ENCODE measurements at regions not wholly inside any gene's neighbourhood (a gene's known extent, or its start where the extent isn't known, plus 50 kb on each side); places are given as distances from the start of the nearest gene placed in this dataset.

- WGBS, 2 experiments (ENCODE audit: extremely low coverage in 2 of 2, insufficient read length in 1 of 2), result no CpG with 5 or more reads among the region's 1 CpG
- no TSS peak for BruUV-seq (replicated peaks)
- dilution Hi-C loops (cut with HindIII; ENCODE audit: low sequenced_read_pairs, unreplicated experiment), result no loop called here
Observed at GRCh38 chr2:78420132-78420531, 605.4 kb upstream of the REG3G start.

More at GRCh38 chr2:78420132-78420531, 605.4 kb upstream of the REG3G start:
- Histone ChIP-seq H3K4me3 (ENCODE audit: insufficient read depth, low read depth, low read length) (no peak overlapping the region), H2AFZ (replicated peaks; ENCODE audit: low read length, poor library complexity) (no peak overlapping the region), H3K36me3 (ENCODE audit: control insufficient read depth, insufficient read depth, low read length) (no peaks in the 10 kb centered on the region), H3K4ac (ENCODE audit: low read depth, low read length) (no peak overlapping the region), H2AK9ac (replicated peaks; ENCODE audit: low read depth, low read length, poor library complexity) (no peak overlapping the region), H4K20me1 (ENCODE audit: insufficient read depth, low read length) (no peaks in the 10 kb centered on the region), H2AK5ac (ENCODE audit: low read depth, low read length) (no peak overlapping the region), H3K9me3 (ENCODE audit: control insufficient read depth, insufficient read depth, low read length) (peaks cover 2% of the 10 kb centered on the region; the same call in 1 of the 2 replicates), H3K4me1 (ENCODE audit: control insufficient read depth, insufficient read depth, low read length) (no peaks in the 10 kb centered on the region), H3K14ac (replicated peaks; ENCODE audit: low read depth, low read length) (no peak overlapping the region), H3K27ac (ENCODE audit: insufficient read depth, low read length) (no peak overlapping the region), H3K27me3 (ENCODE audit: control insufficient read depth, insufficient read depth, low read length) (no peaks in the 10 kb centered on the region), H4K5ac (ENCODE audit: low read depth, low read length) (no peak overlapping the region), H3K79me1 (ENCODE audit: low read depth in 1 of 2, low read length in 2 of 2) (no peaks in the 10 kb centered on the region), H3K9me1 (ENCODE audit: insufficient read depth, low read length) (no peaks in the 10 kb centered on the region), H3K23ac (ENCODE audit: low read depth, low read length) (no peak overlapping the region), H3K4me2 (ENCODE audit: low read depth, low read length) (no peak overlapping the region), H2BK15ac (ENCODE audit: low read depth, low read length) (no peak overlapping the region), H2BK20ac (ENCODE audit: low read depth, low read length) (no peak overlapping the region), H2BK5ac (ENCODE audit: low read depth, low read length, poor library complexity, severe bottlenecking) (no peak overlapping the region), H3K9ac (ENCODE audit: low read depth, low read length) (no peak overlapping the region), H2BK120ac (ENCODE audit: low read depth, low read length) (no peak overlapping the region), H3K56ac (ENCODE audit: extremely low read depth, insufficient read depth, low read length) (no peak overlapping the region), H4K8ac (ENCODE audit: low read depth in 2 of 2, low read length in 2 of 2) (no peak overlapping the region), H3K18ac (ENCODE audit: low read depth, low read length) (no peak overlapping the region), H4K91ac (ENCODE audit: insufficient read depth, low read depth, low read length) (no peak overlapping the region)
- CTCF ChIA-PET, result no interaction called here
- ATAC-seq (ENCODE audit: low read depth), result no peak
- no peak for DNase-seq
- POLR2A ChIA-PET (ENCODE audit: unreplicated experiment), result no interaction called here
- intact Hi-C loops (cut with micrococcal nuclease), result no loop called here
- in situ Hi-C loops (cut with MboI; ENCODE audit: low sequenced_read_pairs), result no loop called here
- TF ChIP-seq BHLHE40 (IDR thresholded peaks at IDR 0.05; ENCODE audit: low read depth, low read length) (no peak), MAFK (IDR thresholded peaks at IDR 0.05; ENCODE audit: low read depth, low read length) (no peak), SMC3 (IDR thresholded peaks at IDR 0.05; ENCODE audit: low read depth, low read length) (no peak), MAZ (IDR thresholded peaks at IDR 0.05; ENCODE audit: borderline replicate concordance, low read depth, low read length) (no peak), CHD1 (IDR thresholded peaks at IDR 0.05; ENCODE audit: low read depth, low read length) (no peak), RAD21 (IDR thresholded peaks at IDR 0.05; ENCODE audit: low read length) (no peak), USF2 (IDR thresholded peaks at IDR 0.05; ENCODE audit: low read depth, low read length) (no peak), RCOR1 (IDR thresholded peaks at IDR 0.05; ENCODE audit: insufficient replicate concordance, low read length) (no peak), FOS (IDR thresholded peaks at IDR 0.05; ENCODE audit: low read depth, low read length) (no peak), CEBPB (IDR thresholded peaks at IDR 0.05; ENCODE audit: low read depth, low read length) (no peak), CTCF (conservative IDR thresholded peaks at IDR 0.05; ENCODE audit: low read depth, low read length) (no peak), NFE2L2 (IDR thresholded peaks at IDR 0.05; ENCODE audit: low read depth, low read length) (no peak)

Data from IMR-90 (cell line).